NCI-H510A (cell line): ENCODE measurements at regions not wholly inside any gene's neighbourhood (a gene's known extent, or its start where the extent isn't known, plus 50 kb on each side); places are given as distances from the start of the nearest gene placed in this dataset.
"Not testable (repeated sequence)": the region's sequence is repeated elsewhere in the genome, so short reads cannot be mapped to it uniquely, and the experiment has no call there.

ENCODE experiments used
- DNase-seq: peaks from one replicate; lab custom pipeline; 2025; lab: John Stamatoyannopoulos, UW

DNA sequence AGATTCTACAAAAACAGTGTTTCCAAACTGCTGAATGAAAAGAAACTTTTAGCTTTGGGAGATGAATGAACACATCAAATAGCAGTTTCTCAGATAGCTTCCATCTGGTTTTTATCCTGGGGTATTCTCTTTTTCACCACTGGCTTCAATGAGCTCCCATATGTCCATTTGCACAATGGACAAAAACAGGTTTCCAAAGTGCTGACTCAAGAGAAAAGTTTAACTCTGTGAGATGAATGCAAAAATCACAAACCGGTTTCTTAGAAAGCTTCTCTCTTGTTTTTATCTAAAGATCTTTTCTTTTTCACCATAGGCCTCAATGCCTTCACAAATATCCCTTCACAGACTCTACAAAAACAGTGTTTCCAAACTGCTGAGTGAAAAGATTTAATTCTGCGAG lies 1089.2 kb downstream of the PRIM2 start:
- DNase-seq = not testable (repeated sequence)

DNA sequence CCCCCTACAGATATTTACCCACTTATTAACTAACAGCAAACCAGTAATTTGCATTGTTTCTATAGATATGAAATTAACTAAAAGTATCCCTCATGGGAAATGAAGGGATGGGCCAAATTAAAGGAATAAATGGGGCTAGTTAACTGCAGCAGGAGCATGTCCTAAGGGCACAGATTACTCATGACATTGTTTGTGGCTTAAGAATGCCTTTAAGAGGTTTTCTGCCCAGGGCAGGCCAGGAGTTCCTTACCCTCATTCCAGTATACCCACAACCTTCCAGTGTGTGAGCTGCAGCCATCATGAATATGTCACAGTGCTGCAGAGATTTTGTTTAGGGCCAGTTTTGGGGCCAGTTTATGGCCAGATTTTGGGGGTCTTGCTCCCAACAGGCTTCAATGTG lies 1101.9 kb downstream of the PRIM2 start:
- no peak for DNase-seq
